CD4-positive, alpha-beta T cell treated with Interleukin-2 at 100 ng/mL for 4 hours (primary cell): ENCODE measurements at regions not wholly inside any gene's neighbourhood (a gene's known extent, or its start where the extent isn't known, plus 50 kb on each side); places are given as distances from the start of the nearest gene placed in this dataset.

ENCODE experiments used
- DNase-seq: peaks from one replicate; pipeline ENCODE4 v3.0.0-alpha.2; 2020; ENCODE audit warnings: low spot score

- DNase-seq: no peak
Observed at GRCh38 chr20:6831461-6831860, 64.0 kb downstream of the BMP2 start.

GRCh38 chr20:6832811-6833210 is 65.3 kb downstream of the BMP2 start:
- no peak for DNase-seq

GRCh38 chr20:6835609-6836008 is 68.1 kb downstream of the BMP2 start:
- DNase-seq: no peak

GRCh38 chr20:6836821-6837374 is 69.4 kb downstream of the BMP2 start:
- no peak for DNase-seq

GRCh38 chr20:6837730-6838129 is 70.2 kb downstream of the BMP2 start:
- no peak for DNase-seq

- no peak for DNase-seq
Observed at GRCh38 chr20:6838181-6838826, 70.8 kb downstream of the BMP2 start.

- DNase-seq: no peak
Observed at GRCh38 chr20:6841128-6841527, 73.6 kb downstream of the BMP2 start.

- no peak for DNase-seq
Observed at GRCh38 chr20:6845141-6845540, 77.7 kb downstream of the BMP2 start.

- DNase-seq: no peak
Observed at GRCh38 chr20:6848041-6848440, 80.6 kb downstream of the BMP2 start.

GRCh38 chr20:6848992-6849391 is 81.5 kb downstream of the BMP2 start:
- DNase-seq: no peak

- no peak for DNase-seq
Observed at GRCh38 chr20:6851136-6851535, 83.7 kb downstream of the BMP2 start.

- no peak for DNase-seq
Observed at GRCh38 chr20:6852478-6852877, 85.0 kb downstream of the BMP2 start.

- no peak for DNase-seq
Observed at GRCh38 chr20:6855104-6855503, 87.6 kb downstream of the BMP2 start.

GRCh38 chr20:6855796-6856195 is 88.3 kb downstream of the BMP2 start:
- no peak for DNase-seq

- no peak for DNase-seq
Observed at GRCh38 chr20:6857927-6858326, 90.4 kb downstream of the BMP2 start.

GRCh38 chr20:6863355-6863754 is 95.9 kb downstream of the BMP2 start:
- DNase-seq: no peak

- no peak for DNase-seq
Observed at GRCh38 chr20:6863798-6864201, 96.3 kb downstream of the BMP2 start.

GRCh38 chr20:6864740-6865139 is 97.3 kb downstream of the BMP2 start:
- DNase-seq: no peak

- DNase-seq: no peak
Observed at GRCh38 chr20:6866741-6867140, 99.3 kb downstream of the BMP2 start.

- DNase-seq: no peak
Observed at GRCh38 chr20:6868861-6869260, 101.4 kb downstream of the BMP2 start.

GRCh38 chr20:6870559-6870958 is 103.1 kb downstream of the BMP2 start:
- DNase-seq: no peak

GRCh38 chr20:6877633-6878032 is 110.1 kb downstream of the BMP2 start:
- no peak for DNase-seq

- DNase-seq: no peak
Observed at GRCh38 chr20:6882561-6883291, 115.2 kb downstream of the BMP2 start.

- no peak for DNase-seq
Observed at GRCh38 chr20:6884114-6884513, 116.6 kb downstream of the BMP2 start.
